A549 (cell line): ENCODE measurements at regions not wholly inside any gene's neighbourhood (a gene's known extent, or its start where the extent isn't known, plus 50 kb on each side); places are given as distances from the start of the nearest gene placed in this dataset.
A peak's percentile ranks its signal among the peaks of the same experiment; 100 is the strongest.

Experiments used
- ATAC-seq, 2 experiments: fragments of 200-7000 bp in 1 of 2; fragments of >200 bp in 1 of 2; cut with Nextera tagmentation in 1 of 2; cut with Tn5 transposase in 1 of 2; 3 replicates each; pipeline versions ENCODE4 v1.8.0 to v1.9.1; 2018 to 2020; ENCODE audit warnings: mild to moderate bottlenecking in 1 of 2, moderate library complexity in 1 of 2
- CTCF ChIA-PET: fragments of 300-600 bp; sonication (Branson Sonifier 250); formaldehyde crosslinking; extraction: SDS; loops from one replicate; lab custom pipeline; 2021; ENCODE audit warnings: antibody characterized with exemption, inconsistent platforms; lab: Yijun Ruan, JAX
- POLR2A ChIA-PET: fragments of 350-600 bp; formaldehyde crosslinking; extraction: SDS; loops from one replicate; lab custom pipeline; 2021; ENCODE audit warnings: antibody characterized with exemption, inconsistent platforms; lab: Yijun Ruan, JAX
- DNase-seq, 2 experiments: peaks; one replicate each; pipeline versions ENCODE4 v3.0.0 to v3.0.0-alpha.2; 2011 to 2016; ENCODE audit warnings: low read depth in 1 of 2, low spot score in 1 of 2
- FAIRE-seq: peaks from 2 replicates; lab custom pipeline; 2011; peaks lifted over from hg19 to GRCh38; lab: Jason Lieb, UNC
- H3K27ac ChIP-seq, 2 experiments: fragments of >200 bp; sonication (Bioruptor Twin); formaldehyde crosslinking; 3 replicates each; pipeline ENCODE4 v1.5.1; 2016 to 2017
- H3K4me1 ChIP-seq: fragments of >200 bp; sonication (Bioruptor Twin); formaldehyde crosslinking; 3 replicates; pipeline ENCODE4 v1.6.1; 2016
- H3K4me2 ChIP-seq: fragments of >200 bp; sonication (Bioruptor Twin); formaldehyde crosslinking; 3 replicates; pipeline ENCODE4 v1.6.1; 2016
- H3K4me3 ChIP-seq: fragments of >200 bp; sonication (Bioruptor Twin); formaldehyde crosslinking; 3 replicates; pipeline ENCODE4 v1.5.1; 2016
- H3K9me3 ChIP-seq: fragments of >200 bp; sonication (Bioruptor Twin); formaldehyde crosslinking; 3 replicates; pipeline ENCODE4 v1.6.1; 2016
- ATOH8 ChIP-seq: fragments of 250-450 bp; sonication (Bioruptor Pico); IDR thresholded peaks from 2 replicates; pipeline ENCODE4 v1.5.0; 2020; ENCODE audit warnings: low read depth, mild to moderate bottlenecking, moderate library complexity
- CBX2 ChIP-seq: fragments of 200-600 bp; sonication (generic); IDR thresholded peaks from 2 replicates; pipeline ENCODE4 v1.6.1; 2016; ENCODE audit warnings: low read depth, mild to moderate bottlenecking, borderline replicate concordance
- EP300 ChIP-seq, 2 experiments: fragments of >200 bp; sonication (Bioruptor Twin); formaldehyde crosslinking; IDR thresholded peaks; 2 replicates in 1 of 2; 3 replicates in 1 of 2; pipeline ENCODE4 v1.6.1; 2016 to 2017
- ESRRA ChIP-seq: fragments of 150-350 bp; IDR thresholded peaks from 2 replicates; pipeline ENCODE4 v1.6.1; 2014; ENCODE audit warnings: mild to moderate bottlenecking, low read length, borderline replicate concordance
- FOSL2 ChIP-seq, 2 experiments: fragments of 450-650 bp in 1 of 2; fragments of >200 bp in 1 of 2; sonication (Bioruptor Twin) in 1 of 2; formaldehyde crosslinking; IDR thresholded peaks; 2 replicates each; pipeline versions ENCODE4 v1.5.0 to v1.6.1; 2016 to 2020; ENCODE audit warnings: mild to moderate bottlenecking in 1 of 2, moderate library complexity in 1 of 2
- FOXS1 ChIP-seq: fragments of 250-450 bp; sonication (Bioruptor Pico); IDR thresholded peaks from 2 replicates; pipeline ENCODE4 v1.5.0; 2020; ENCODE audit warnings: mild to moderate bottlenecking, moderate library complexity
- KDM5A ChIP-seq: fragments of 200-600 bp; sonication (generic); IDR thresholded peaks from 2 replicates; pipeline ENCODE4 v1.6.1; 2016; ENCODE audit warnings: antibody characterized with exemption, mild to moderate bottlenecking
- MAFK ChIP-seq: fragments of 450-650 bp; IDR thresholded peaks from 2 replicates; pipeline ENCODE4 v1.6.1; 2014; ENCODE audit not compliant: partially characterized antibody
- NPAS2 ChIP-seq: fragments of 250-450 bp; sonication (Bioruptor Pico); IDR thresholded peaks from 2 replicates; pipeline ENCODE4 v1.8.0; 2022; ENCODE audit warnings: mild to moderate bottlenecking, moderate library complexity, borderline replicate concordance
- PBX3 ChIP-seq: IDR thresholded peaks from 2 replicates; pipeline ENCODE4 v1.6.1; 2012
- POLR2A ChIP-seq: IDR thresholded peaks from 2 replicates; pipeline ENCODE4 v1.6.1; 2012; ENCODE audit warnings: mild to moderate bottlenecking, low read length
- RAD21 ChIP-seq, 2 experiments: fragments of >200 bp in 1 of 2; sonication (Bioruptor Twin) in 1 of 2; formaldehyde crosslinking in 1 of 2; IDR thresholded peaks in 1 of 2; conservative IDR thresholded peaks in 1 of 2; 2 replicates in 1 of 2; 3 replicates in 1 of 2; pipeline ENCODE4 v1.6.1; 2012 to 2018; ENCODE audit warnings: inconsistent platforms in 1 of 2
- RNF2 ChIP-seq: fragments of 200-600 bp; sonication (generic); IDR thresholded peaks from 2 replicates; pipeline ENCODE4 v1.6.1; 2016; ENCODE audit warnings: low read depth, mild to moderate bottlenecking, antibody characterized with exemption, moderate library complexity, borderline replicate concordance
- TP53 ChIP-seq: fragments of 250-450 bp; sonication (Bioruptor Pico); IDR thresholded peaks from 2 replicates; pipeline ENCODE4 v1.5.0; 2021; ENCODE audit warnings: mild to moderate bottlenecking, moderate library complexity
- ZFP36 ChIP-seq: fragments of 450-650 bp; IDR thresholded peaks from 2 replicates; pipeline ENCODE4 v1.6.1; 2014; ENCODE audit warnings: borderline replicate concordance; ENCODE audit not compliant: partially characterized antibody
- WGBS: methylation state at CpG from one replicate; pipeline ENCODE4 v1.1.6; 2017; ENCODE audit errors: missing lambda C conversion rate; 5-methylcytosine and 5-hydroxymethylcytosine counted together
- TF ChIP-seq, protein P1 (sequence below): fragments of >200 bp; sonication (Bioruptor Twin); formaldehyde crosslinking; IDR thresholded peaks from 3 replicates; pipeline ENCODE4 v1.5.1; 2016
- TF ChIP-seq, protein P2 (sequence below): IDR thresholded peaks from 2 replicates; pipeline ENCODE4 v1.6.1; 2012; ENCODE audit warnings: low read depth, borderline replicate concordance
- TF ChIP-seq, protein P3 (sequence below): fragments of 200-600 bp; sonication (generic); IDR thresholded peaks from 2 replicates; pipeline ENCODE4 v1.6.1; 2016; ENCODE audit warnings: antibody characterized with exemption, mild to moderate bottlenecking, moderate library complexity

DNA sequence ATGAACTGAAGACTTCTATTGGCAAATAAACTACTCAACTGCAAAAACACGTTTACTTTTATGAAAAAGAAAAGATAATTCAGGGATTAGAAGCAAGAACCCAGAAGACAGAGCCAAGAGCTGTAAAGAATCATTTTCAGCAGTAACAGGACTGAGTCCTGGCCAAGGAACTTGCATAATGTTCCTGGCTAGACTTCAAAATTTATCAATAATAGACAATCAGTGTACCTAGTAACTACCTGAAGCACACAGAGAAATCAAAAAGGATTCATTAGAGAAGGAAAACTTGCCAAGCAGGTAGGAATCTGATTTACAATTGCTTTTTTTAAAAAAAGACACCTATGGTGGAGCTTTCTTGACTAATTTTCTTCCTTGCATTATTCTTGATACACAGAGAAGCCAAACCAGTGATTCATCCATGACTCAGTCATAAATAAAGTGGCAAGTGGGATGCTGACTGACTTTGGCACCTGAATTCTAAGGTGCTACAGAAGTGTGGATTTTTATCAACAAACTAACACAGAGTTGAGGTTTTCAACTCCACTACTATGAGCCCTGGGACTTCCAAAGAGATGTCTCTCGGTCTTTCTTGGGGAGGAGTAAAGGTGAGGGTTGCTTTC, 281.3 kb downstream of the BMP7 start:
- Histone ChIP-seq H3K4me3 (no peak overlapping the region), H3K4me1 (no peaks in the 10 kb centered on the region), H3K4me2 (no peak overlapping the region), H3K27ac (no peak overlapping the region), H3K9me3 (peaks cover 44% of the 10 kb centered on the region)
- DNase-seq (no peak), FAIRE-seq (no peak), ATAC-seq (no peak)
- WGBS, result 3% methylated on average over 2 of the region's 2 CpGs
- TF ChIP-seq CBX2 (no peak), FOSL2 (IDR thresholded peaks at IDR 0.05) (no peak), FOSL2 (CRISPR knock-in tag; IDR thresholded peaks at IDR 0.05) (peak; percentile 35; the same call in 1 of the 2 replicates)
- POLR2A ChIA-PET, result no interaction called here
- CTCF ChIA-PET, result interaction anchor here (0.5 to 6.5 kb wide), 5 partner anchors 10 to 434 kb away, joined by 4 to 36 read pairs (median 19); no protein-coding TSS in a partner anchor

- Histone ChIP-seq H3K4me3 (no peak overlapping the region), H3K9me3 (peaks cover 44% of the 10 kb centered on the region), H3K27ac (no peak overlapping the region), H3K4me2 (no peak overlapping the region), H3K4me1 (no peaks in the 10 kb centered on the region)
- WGBS, result 55% methylated on average over 1 of the region's 1 CpG
- no peak for ATAC-seq
- TF ChIP-seq, protein P1, sequence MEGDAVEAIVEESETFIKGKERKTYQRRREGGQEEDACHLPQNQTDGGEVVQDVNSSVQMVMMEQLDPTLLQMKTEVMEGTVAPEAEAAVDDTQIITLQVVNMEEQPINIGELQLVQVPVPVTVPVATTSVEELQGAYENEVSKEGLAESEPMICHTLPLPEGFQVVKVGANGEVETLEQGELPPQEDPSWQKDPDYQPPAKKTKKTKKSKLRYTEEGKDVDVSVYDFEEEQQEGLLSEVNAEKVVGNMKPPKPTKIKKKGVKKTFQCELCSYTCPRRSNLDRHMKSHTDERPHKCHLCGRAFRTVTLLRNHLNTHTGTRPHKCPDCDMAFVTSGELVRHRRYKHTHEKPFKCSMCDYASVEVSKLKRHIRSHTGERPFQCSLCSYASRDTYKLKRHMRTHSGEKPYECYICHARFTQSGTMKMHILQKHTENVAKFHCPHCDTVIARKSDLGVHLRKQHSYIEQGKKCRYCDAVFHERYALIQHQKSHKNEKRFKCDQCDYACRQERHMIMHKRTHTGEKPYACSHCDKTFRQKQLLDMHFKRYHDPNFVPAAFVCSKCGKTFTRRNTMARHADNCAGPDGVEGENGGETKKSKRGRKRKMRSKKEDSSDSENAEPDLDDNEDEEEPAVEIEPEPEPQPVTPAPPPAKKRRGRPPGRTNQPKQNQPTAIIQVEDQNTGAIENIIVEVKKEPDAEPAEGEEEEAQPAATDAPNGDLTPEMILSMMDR, result no peak
- peak; percentile 80 for TF ChIP-seq ZFP36
- TF ChIP-seq ATOH8 (CRISPR knock-in tag), result no peak
- TF ChIP-seq KDM5A, result no peak
- TF ChIP-seq, protein P2, sequence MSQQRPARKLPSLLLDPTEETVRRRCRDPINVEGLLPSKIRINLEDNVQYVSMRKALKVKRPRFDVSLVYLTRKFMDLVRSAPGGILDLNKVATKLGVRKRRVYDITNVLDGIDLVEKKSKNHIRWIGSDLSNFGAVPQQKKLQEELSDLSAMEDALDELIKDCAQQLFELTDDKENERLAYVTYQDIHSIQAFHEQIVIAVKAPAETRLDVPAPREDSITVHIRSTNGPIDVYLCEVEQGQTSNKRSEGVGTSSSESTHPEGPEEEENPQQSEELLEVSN, result no peak
- FAIRE-seq, result no peak
- CTCF ChIA-PET, result interaction anchor here (2.1 to 6.5 kb wide), 2 partner anchors 9 to 357 kb away, joined by 5 to 36 read pairs; no protein-coding TSS in a partner anchor
- no peak for DNase-seq
- POLR2A ChIA-PET, result no interaction called here
Measured at GRCh38 chr20:56986476-56986875, 280.0 kb downstream of the BMP7 start.

- FAIRE-seq, result no peak
- Histone ChIP-seq H3K4me2 (no peak overlapping the region), H3K4me3 (no peak overlapping the region)
- POLR2A ChIA-PET, result no interaction called here
- TF ChIP-seq EP300 (IDR thresholded peaks at IDR 0.05) (no peak), RNF2 (no peak)
- TF ChIP-seq, all 56 proteins: peak for 0
- Histone ChIP-seq H3K27ac (no peak overlapping the region), H3K4me1 (no peaks in the 10 kb centered on the region), H3K9me3 (peaks cover 44% of the 10 kb centered on the region)
- CTCF ChIA-PET, result interaction anchor here (1.1 to 6.5 kb wide), 5 partner anchors 8 to 436 kb away, joined by 4 to 36 read pairs (median 5); partner anchors contain the start of gene TFAP2C
- no peak; a peak in 1 of 6 replicates for ATAC-seq
- no peak for DNase-seq
- 51% methylated on average over 12 of the region's 12 CpGs for WGBS
Measured at GRCh38 chr20:56986931-56987720, 279.3 kb downstream of the BMP7 start.

- 54% methylated on average over 16 of the region's 16 CpGs for WGBS
- Histone ChIP-seq H3K4me3 (no peak overlapping the region), H3K4me1 (no peaks in the 10 kb centered on the region), H3K27ac (no peak overlapping the region), H3K4me2 (no peak overlapping the region), H3K9me3 (peaks cover 44% of the 10 kb centered on the region)
- ATAC-seq (no peak), DNase-seq (no peak), FAIRE-seq (no peak)
- ChIA-PET POLR2A (no interaction called here), CTCF (interaction anchor here (1.1 to 1.3 kb wide), 3 partner anchors 73 to 437 kb away, joined by 4 to 7 read pairs (median 4); partner anchors contain the start of gene TFAP2C)
- TF ChIP-seq ESRRA, result no peak
- TF ChIP-seq FOXS1 (CRISPR knock-in tag), result no peak
- TF ChIP-seq POLR2A, result no peak
- TF ChIP-seq PBX3, result no peak
- TF ChIP-seq RAD21 (conservative IDR thresholded peaks at IDR 0.05 in 1 of 2, IDR thresholded peaks at IDR 0.05 in 1 of 2), result no peak
- no peak for TF ChIP-seq MAFK
- no peak for TF ChIP-seq TP53 (CRISPR knock-in tag)
- TF ChIP-seq NPAS2 (CRISPR knock-in tag), result no peak
- TF ChIP-seq, protein P3, sequence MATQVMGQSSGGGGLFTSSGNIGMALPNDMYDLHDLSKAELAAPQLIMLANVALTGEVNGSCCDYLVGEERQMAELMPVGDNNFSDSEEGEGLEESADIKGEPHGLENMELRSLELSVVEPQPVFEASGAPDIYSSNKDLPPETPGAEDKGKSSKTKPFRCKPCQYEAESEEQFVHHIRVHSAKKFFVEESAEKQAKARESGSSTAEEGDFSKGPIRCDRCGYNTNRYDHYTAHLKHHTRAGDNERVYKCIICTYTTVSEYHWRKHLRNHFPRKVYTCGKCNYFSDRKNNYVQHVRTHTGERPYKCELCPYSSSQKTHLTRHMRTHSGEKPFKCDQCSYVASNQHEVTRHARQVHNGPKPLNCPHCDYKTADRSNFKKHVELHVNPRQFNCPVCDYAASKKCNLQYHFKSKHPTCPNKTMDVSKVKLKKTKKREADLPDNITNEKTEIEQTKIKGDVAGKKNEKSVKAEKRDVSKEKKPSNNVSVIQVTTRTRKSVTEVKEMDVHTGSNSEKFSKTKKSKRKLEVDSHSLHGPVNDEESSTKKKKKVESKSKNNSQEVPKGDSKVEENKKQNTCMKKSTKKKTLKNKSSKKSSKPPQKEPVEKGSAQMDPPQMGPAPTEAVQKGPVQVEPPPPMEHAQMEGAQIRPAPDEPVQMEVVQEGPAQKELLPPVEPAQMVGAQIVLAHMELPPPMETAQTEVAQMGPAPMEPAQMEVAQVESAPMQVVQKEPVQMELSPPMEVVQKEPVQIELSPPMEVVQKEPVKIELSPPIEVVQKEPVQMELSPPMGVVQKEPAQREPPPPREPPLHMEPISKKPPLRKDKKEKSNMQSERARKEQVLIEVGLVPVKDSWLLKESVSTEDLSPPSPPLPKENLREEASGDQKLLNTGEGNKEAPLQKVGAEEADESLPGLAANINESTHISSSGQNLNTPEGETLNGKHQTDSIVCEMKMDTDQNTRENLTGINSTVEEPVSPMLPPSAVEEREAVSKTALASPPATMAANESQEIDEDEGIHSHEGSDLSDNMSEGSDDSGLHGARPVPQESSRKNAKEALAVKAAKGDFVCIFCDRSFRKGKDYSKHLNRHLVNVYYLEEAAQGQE, result no peak
Measured at GRCh38 chr20:56987986-56988385, 278.5 kb downstream of the BMP7 start.
